ENCODE measurements at regions not wholly inside any gene's neighbourhood (a gene's known extent, or its start where the extent isn't known, plus 50 kb on each side); places are given as distances from the start of the nearest gene placed in this dataset.

DNA sequence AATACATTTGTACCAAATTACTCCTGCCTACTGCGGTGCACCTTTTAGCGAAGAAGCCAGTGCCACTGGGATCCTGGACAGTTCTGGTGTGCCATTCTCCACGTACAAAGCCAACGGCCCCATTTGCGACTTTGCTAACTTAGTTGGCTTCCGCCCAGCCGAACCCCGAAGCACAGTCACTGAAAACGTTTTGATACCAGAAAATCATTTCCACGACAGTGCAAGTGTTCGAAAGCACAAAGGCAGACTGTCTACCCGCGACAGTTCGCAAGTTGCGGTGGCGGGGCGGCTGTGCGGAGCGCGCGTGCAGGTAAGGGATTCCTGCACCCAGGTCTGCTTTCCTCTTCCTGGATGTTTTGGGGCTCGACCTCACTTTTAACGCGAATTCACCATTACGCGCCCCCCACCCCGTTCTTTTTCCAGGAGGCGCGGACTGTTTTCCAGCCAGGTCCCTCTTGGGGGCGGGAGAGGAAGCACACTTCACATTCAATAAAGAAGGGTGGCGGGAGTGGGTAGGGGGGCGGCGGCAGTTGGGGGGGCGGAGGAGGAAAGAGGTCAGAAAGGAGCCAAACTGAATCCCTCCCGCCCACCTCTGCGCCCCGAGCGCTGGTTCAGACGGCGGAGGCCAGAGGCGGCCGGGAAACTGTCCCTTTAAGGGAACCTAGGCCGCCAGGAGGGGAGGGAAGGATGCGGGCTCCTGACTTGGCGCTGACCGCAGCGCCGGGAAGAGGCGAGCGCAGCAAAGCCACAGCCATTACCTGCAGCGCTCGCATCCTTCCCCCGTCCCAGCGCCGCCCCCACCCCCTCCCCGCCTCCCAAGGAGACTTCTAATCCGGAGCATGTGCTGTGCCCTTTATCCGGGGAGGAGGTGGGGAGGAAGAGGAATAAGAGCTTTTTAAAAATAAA lies 107.4 kb upstream of the KCTD1 start:
- peak overlapping the region in 2 of 7 donors; percentile 19 to 35 for H3K4me3 Mint-ChIP-seq
- Histone ChIP-seq H3K4me3 (ENCODE audit: low read length) (no peak overlapping the region), H3K4me1 (ENCODE audit: insufficient read depth, low read length) (no peaks in the 10 kb centered on the region), H3K36me3 (ENCODE audit: insufficient read depth, low read length) (no peaks in the 10 kb centered on the region), H3K27me3 (ENCODE audit: insufficient read depth, low read length, poor library complexity, severe bottlenecking) (peaks cover 14% of the 10 kb centered on the region), H3K9me3 (ENCODE audit: low read length) (no peaks in the 10 kb centered on the region), H3K27ac (ENCODE audit: low read depth, low read length) (no peak overlapping the region)
- POLR2A ChIA-PET: no interaction called here
- CTCF ChIA-PET: no interaction called here
- peaks cover 44 to 75% of the 10 kb centered on the region in 2 donors for H3K27me3 Mint-ChIP-seq
- no peak overlapping the region for H3K27ac Mint-ChIP-seq
- no peak for DNase-seq
- peaks cover 0 to 4% (median 0%) of the 10 kb centered on the region in 3 donors for H3K36me3 Mint-ChIP-seq
- peaks cover 7 to 15% (median 13%) of the 10 kb centered on the region in 3 donors for H3K4me1 Mint-ChIP-seq
- H3K9me3 Mint-ChIP-seq: peaks cover 0 to 4% (median 0%) of the 10 kb centered on the region in 5 donors

DNA sequence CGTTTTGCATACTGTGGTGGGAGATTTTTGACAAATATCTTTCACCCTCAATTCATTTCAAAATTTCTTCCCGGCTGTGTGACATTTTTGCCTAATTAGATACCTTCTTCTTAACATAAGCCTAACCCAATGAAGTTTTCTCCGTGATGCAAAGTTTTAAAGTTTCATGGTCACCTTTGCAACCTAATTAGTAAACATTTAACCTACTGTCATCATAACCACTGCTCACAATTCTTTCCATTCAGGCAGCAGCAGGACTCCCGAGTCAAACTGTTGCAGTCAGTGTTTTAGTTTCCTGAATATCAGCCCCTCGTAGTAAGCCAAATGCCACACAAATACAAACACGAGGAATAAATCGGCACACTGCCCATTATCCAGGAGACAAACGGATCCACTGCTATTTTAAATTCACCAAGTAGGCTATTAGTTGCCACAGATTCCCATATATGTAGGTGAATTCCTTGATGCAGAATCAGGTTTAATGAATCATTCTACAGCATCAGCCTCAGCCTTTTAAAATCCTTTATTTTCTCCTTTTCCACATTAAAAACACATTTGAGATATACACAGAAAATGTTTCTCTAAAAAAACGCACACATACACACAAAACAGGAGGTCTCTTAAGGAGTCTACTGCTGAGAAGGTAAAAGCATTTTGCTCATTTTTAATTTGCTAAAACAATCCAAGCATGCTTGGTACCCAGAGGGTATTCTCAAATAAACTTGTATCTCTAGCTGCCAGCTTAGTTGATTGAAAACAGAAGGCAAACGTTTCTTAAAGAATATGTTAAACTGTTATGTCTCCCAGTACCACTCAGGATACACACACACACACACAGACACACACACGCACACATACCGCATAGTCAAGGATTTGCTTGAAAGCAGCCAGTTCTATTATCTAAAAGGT lies 106.5 kb upstream of the KCTD1 start:
- POLR2A ChIA-PET: no interaction called here
- CTCF ChIA-PET: no interaction called here
- H3K4me3 Mint-ChIP-seq: peak overlapping the region in 2 of 7 donors; percentile 19 to 35
- Histone ChIP-seq H3K4me1 (ENCODE audit: insufficient read depth, low read length) (no peaks in the 10 kb centered on the region), H3K9me3 (ENCODE audit: low read length) (no peaks in the 10 kb centered on the region), H3K27ac (ENCODE audit: low read depth, low read length) (no peak overlapping the region), H3K4me3 (ENCODE audit: low read length) (no peak overlapping the region), H3K36me3 (ENCODE audit: insufficient read depth, low read length) (no peaks in the 10 kb centered on the region), H3K27me3 (ENCODE audit: insufficient read depth, low read length, poor library complexity, severe bottlenecking) (peaks cover 14% of the 10 kb centered on the region)
- H3K9me3 Mint-ChIP-seq: peaks cover 0 to 4% (median 1%) of the 10 kb centered on the region in 5 donors
- peaks cover 44 to 80% of the 10 kb centered on the region in 2 donors for H3K27me3 Mint-ChIP-seq
- H3K27ac Mint-ChIP-seq: no peak overlapping the region
- DNase-seq: no peak
- peaks cover 0 to 4% (median 0%) of the 10 kb centered on the region in 3 donors for H3K36me3 Mint-ChIP-seq
- peaks cover 7 to 15% (median 13%) of the 10 kb centered on the region in 3 donors for H3K4me1 Mint-ChIP-seq

DNA sequence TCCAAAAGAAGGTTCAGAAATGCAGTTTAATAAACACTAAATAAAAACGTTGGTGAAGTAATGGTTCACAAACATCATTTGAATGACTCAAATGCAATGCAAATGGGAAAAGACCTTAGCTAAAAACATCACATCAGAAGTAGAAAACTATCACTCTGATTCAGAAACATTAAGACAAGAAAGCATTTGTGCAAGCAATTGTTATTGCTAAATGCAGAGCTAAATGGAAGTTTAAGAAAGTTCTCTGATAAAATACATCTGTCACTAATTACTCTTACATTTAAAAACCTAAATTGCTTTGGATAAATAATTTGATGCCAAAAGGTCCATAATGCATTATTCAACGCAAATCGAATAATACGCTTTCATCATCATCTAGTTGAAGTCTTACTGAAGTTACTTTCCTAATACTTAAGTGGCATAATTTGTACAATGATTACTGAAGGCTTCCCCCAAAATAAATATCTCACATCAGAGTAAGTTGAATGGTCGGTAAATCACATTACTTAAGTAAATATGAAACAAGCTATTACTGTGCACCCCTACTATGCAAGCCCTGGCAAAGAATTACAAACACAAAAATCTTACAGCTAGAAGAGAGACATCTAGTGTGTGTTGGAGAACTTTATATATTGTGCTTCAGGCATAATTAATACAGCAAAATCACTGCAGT lies 105.7 kb upstream of the KCTD1 start:
- ChIA-PET CTCF (no interaction called here), POLR2A (no interaction called here)
- no peak overlapping the region for H3K4me3 Mint-ChIP-seq
- Histone ChIP-seq H3K27ac (ENCODE audit: low read depth, low read length) (no peak overlapping the region), H3K4me1 (ENCODE audit: insufficient read depth, low read length) (no peaks in the 10 kb centered on the region), H3K4me3 (ENCODE audit: low read length) (no peak overlapping the region), H3K36me3 (ENCODE audit: insufficient read depth, low read length) (no peaks in the 10 kb centered on the region), H3K9me3 (ENCODE audit: low read length) (no peaks in the 10 kb centered on the region), H3K27me3 (ENCODE audit: insufficient read depth, low read length, poor library complexity, severe bottlenecking) (peaks cover 14% of the 10 kb centered on the region)
- H3K4me1 Mint-ChIP-seq: peaks cover 7 to 15% (median 13%) of the 10 kb centered on the region in 3 donors
- no peak overlapping the region for H3K27ac Mint-ChIP-seq
- peaks cover 0 to 4% (median 1%) of the 10 kb centered on the region in 5 donors for H3K9me3 Mint-ChIP-seq
- H3K36me3 Mint-ChIP-seq: peaks cover 0 to 2% (median 0%) of the 10 kb centered on the region in 3 donors
- DNase-seq: no peak
- H3K27me3 Mint-ChIP-seq: peaks cover 41 to 80% of the 10 kb centered on the region in 2 donors

DNA sequence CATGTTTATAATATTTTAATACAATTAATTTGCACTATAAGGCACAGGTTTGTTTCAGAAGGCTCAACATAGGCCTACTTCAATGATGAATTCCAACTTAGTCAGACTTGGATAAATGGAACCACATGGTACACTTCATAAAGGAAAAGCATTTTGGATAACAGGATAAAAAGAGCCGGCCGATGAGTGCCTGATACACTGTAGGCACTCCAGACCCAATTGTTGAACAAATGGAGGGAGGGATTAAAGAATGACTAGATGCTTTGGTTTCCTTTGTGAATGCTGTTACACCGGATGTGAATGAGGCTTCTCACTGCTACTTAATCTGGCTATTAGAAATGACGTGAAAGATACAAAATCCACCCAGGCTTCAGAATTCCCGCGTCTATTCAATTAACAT lies 104.1 kb upstream of the KCTD1 start:
- H3K4me3 Mint-ChIP-seq: no peak overlapping the region
- H3K4me1 ChIP-seq (ENCODE audit: insufficient read depth, low read length): no peaks in the 10 kb centered on the region
- POLR2A ChIA-PET: no interaction called here
- CTCF ChIA-PET: no interaction called here
- no peaks in the 10 kb centered on the region for H3K9me3 ChIP-seq (ENCODE audit: low read length)
- H3K9me3 Mint-ChIP-seq: peaks cover 0 to 4% (median 1%) of the 10 kb centered on the region in 5 donors
- H3K4me3 ChIP-seq (ENCODE audit: low read length): no peak overlapping the region
- peaks cover 0 to 2% (median 0%) of the 10 kb centered on the region in 3 donors for H3K36me3 Mint-ChIP-seq
- peaks cover 8% of the 10 kb centered on the region for H3K27me3 ChIP-seq (ENCODE audit: insufficient read depth, low read length, poor library complexity, severe bottlenecking)
- peaks cover 4 to 12% (median 11%) of the 10 kb centered on the region in 3 donors for H3K4me1 Mint-ChIP-seq
- no peaks in the 10 kb centered on the region for H3K36me3 ChIP-seq (ENCODE audit: insufficient read depth, low read length)
- H3K27ac Mint-ChIP-seq: no peak overlapping the region
- H3K27ac ChIP-seq (ENCODE audit: low read depth, low read length): no peak overlapping the region
- no peak for DNase-seq
- peaks cover 31 to 69% of the 10 kb centered on the region in 2 donors for H3K27me3 Mint-ChIP-seq

DNA sequence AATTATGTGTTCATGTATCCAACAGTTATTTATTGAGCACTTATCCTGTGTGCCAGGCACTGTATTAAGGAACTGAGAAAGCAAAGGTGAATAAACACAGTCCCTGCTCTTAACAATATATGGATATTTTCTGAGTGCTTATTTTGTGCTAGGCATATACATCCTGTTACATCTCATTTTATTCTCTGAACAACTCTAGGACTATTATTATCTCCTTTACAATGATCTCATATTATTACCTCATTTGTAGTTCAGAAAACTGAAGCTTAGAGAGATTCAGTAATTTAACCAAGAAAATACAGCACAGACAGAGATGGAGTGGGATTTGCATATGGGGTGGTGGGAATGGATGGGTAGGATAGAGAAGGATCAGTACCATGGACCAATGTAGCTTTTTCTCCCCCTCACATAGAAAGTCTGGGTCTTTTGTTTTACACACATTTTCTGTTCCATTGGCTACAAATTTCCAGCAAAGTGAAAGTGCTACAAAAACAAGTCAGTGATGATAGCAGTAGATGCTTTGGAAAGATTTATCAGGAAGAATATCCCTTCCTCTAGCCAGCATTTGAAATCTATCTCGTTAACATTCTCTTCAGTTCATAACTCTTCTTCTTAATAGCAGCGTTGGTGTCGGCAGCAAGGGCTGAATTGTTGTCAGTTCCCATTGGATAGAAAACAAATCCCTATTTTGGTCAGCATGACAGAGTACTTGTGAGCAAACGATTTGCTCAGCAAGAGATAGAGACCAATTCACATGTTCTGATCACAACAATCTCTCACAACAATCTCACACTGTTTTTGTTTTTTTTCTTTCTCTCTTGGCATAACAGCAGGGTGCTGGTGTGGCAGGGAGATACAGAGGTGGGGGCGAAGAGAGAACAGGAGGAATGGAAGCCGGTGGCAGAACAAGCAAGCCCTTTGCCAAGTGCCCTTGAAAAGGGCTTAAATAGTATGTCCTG lies 102.2 kb upstream of the KCTD1 start:
- peaks cover 0 to 6% (median 5%) of the 10 kb centered on the region in 3 donors for H3K4me1 Mint-ChIP-seq
- DNase-seq: no peak
- Histone ChIP-seq H3K36me3 (ENCODE audit: insufficient read depth, low read length) (no peaks in the 10 kb centered on the region), H3K27me3 (ENCODE audit: insufficient read depth, low read length, poor library complexity, severe bottlenecking) (peaks cover 5% of the 10 kb centered on the region), H3K27ac (ENCODE audit: low read depth, low read length) (no peak overlapping the region), H3K4me1 (ENCODE audit: insufficient read depth, low read length) (no peaks in the 10 kb centered on the region), H3K9me3 (ENCODE audit: low read length) (no peaks in the 10 kb centered on the region), H3K4me3 (ENCODE audit: low read length) (no peak overlapping the region)
- H3K36me3 Mint-ChIP-seq: no peaks in the 10 kb centered on the region
- peaks cover 28 to 63% of the 10 kb centered on the region in 2 donors for H3K27me3 Mint-ChIP-seq
- POLR2A ChIA-PET: no interaction called here
- H3K9me3 Mint-ChIP-seq: peaks cover 0 to 2% (median 1%) of the 10 kb centered on the region in 5 donors
- CTCF ChIA-PET: no interaction called here
- no peak overlapping the region for H3K27ac Mint-ChIP-seq
- H3K4me3 Mint-ChIP-seq: no peak overlapping the region

DNA sequence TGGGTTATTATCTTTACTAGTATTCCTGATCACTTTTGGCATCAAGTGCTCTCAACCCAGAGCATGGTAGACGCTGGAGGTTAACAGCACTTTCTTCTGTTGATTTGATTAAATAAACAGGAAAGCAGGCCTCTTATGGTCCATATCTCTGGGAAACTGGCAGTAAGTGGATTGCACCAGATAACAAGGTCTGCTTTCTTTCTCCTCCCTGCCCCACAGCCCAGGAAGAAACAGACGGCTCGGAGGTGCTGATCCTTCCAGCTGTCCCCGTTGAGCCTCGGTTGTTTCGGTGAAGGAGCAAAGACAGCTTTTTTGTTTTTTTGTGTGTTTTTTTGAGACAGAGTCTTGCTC lies 100.8 kb upstream of the KCTD1 start:
- no peaks in the 10 kb centered on the region for H3K4me1 ChIP-seq (ENCODE audit: insufficient read depth, low read length)
- CTCF ChIA-PET: interaction anchor here (0.6 to 1.6 kb wide), 2 partner anchors 342 to 657 kb away, joined by 3 read pairs; no protein-coding TSS in a partner anchor
- H3K9me3 ChIP-seq (ENCODE audit: low read length): no peaks in the 10 kb centered on the region
- H3K27me3 ChIP-seq (ENCODE audit: insufficient read depth, low read length, poor library complexity, severe bottlenecking): no peaks in the 10 kb centered on the region
- H3K27ac ChIP-seq (ENCODE audit: low read depth, low read length): no peak overlapping the region
- Mint-ChIP-seq H3K27me3 (peaks cover 21 to 51% of the 10 kb centered on the region in 2 donors), H3K4me3 (no peak overlapping the region), H3K9me3 (peaks cover 0 to 2% (median under 1%) of the 10 kb centered on the region in 5 donors), H3K27ac (no peak overlapping the region), H3K4me1 (no peaks in the 10 kb centered on the region), H3K36me3 (no peaks in the 10 kb centered on the region)
- POLR2A ChIA-PET: no interaction called here
- H3K4me3 ChIP-seq (ENCODE audit: low read length): no peak overlapping the region
- no peaks in the 10 kb centered on the region for H3K36me3 ChIP-seq (ENCODE audit: insufficient read depth, low read length)
- no peak for DNase-seq

DNA sequence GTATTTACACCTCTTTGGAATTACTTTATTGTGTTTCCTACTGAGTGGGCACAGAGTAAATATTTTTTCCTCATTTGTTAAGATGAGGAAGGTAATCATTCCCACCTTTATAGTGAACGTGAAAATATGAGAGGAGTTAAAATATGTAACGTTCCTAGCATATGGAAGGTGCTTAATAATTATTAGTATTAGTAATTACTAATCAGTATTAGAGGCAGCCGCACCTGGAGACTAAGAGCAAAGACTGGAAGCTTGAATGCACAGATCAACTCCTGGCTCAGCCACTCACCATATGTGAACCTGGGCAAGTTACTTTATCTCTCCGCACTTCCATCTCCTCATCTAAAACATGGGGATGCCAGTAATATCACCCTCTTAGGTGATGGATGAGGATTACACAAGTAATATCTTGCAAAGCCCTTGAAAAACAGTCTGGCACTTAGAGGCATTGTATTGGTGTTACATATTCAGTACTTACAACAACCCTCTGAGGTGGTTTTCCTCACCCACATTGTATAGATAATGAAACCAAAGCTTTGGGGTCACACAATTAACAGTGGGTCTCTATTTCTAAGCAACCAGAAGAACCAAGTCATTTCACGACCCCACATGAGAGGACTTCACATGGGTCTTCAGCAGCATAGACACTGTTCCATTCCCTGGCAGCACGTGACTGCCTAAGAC lies 100.3 kb upstream of the KCTD1 start:
- H3K9me3 ChIP-seq (ENCODE audit: low read length): no peaks in the 10 kb centered on the region
- H3K9me3 Mint-ChIP-seq: peaks cover 0 to 3% (median 1%) of the 10 kb centered on the region in 5 donors
- no peaks in the 10 kb centered on the region for H3K36me3 Mint-ChIP-seq
- no peaks in the 10 kb centered on the region for H3K36me3 ChIP-seq (ENCODE audit: insufficient read depth, low read length)
- no peak for DNase-seq
- H3K27me3 Mint-ChIP-seq: peaks cover 22 to 49% of the 10 kb centered on the region in 2 donors
- ChIA-PET POLR2A (no interaction called here), CTCF (interaction anchor here (0.6 to 1.6 kb wide), 2 partner anchors 342 to 657 kb away, joined by 3 read pairs; no protein-coding TSS in a partner anchor)
- no peaks in the 10 kb centered on the region for H3K4me1 Mint-ChIP-seq
- H3K27ac Mint-ChIP-seq: no peak overlapping the region
- no peak overlapping the region for H3K4me3 Mint-ChIP-seq
- H3K4me3 ChIP-seq (ENCODE audit: low read length): no peak overlapping the region
- H3K27ac ChIP-seq (ENCODE audit: low read depth, low read length): no peak overlapping the region
- no peaks in the 10 kb centered on the region for H3K4me1 ChIP-seq (ENCODE audit: insufficient read depth, low read length)
- H3K27me3 ChIP-seq (ENCODE audit: insufficient read depth, low read length, poor library complexity, severe bottlenecking): no peaks in the 10 kb centered on the region
